Neural cell (in vitro differentiated cells): ENCODE measurements at regions not wholly inside any gene's neighbourhood (a gene's known extent, or its start where the extent isn't known, plus 50 kb on each side); places are given as distances from the start of the nearest gene placed in this dataset.

Experiments used
- H2AFZ ChIP-seq: fragments of 200-600, 300-800 bp; sonication (generic), shearing (Covaris generic); 2 replicates; pipeline ENCODE4 v1.6.0; 2014; ENCODE audit warnings: low read depth, mild to moderate bottlenecking, antibody characterized with exemption, low read length, moderate library complexity
- H3F3A ChIP-seq: fragments of 200-600 bp; shearing (Covaris generic); 2 replicates; pipeline ENCODE4 v1.6.1; 2016; ENCODE audit warnings: mild to moderate bottlenecking, moderate library complexity, mixed read lengths, antibody characterized with exemption, low read length; ENCODE audit not compliant: insufficient read depth, poor library complexity, severe bottlenecking
- H3K27ac ChIP-seq: fragments of 200-600, 300-800 bp; sonication (generic), shearing (Covaris generic); 2 replicates; pipeline ENCODE4 v1.5.1; 2014; ENCODE audit warnings: mild to moderate bottlenecking, low read length, moderate library complexity
- H3K27me3 ChIP-seq: fragments of 300-800, 200-600 bp; sonication (generic), shearing (Covaris generic); 2 replicates; pipeline ENCODE4 v1.6.0; 2014; ENCODE audit warnings: mild to moderate bottlenecking, low read depth, low read length, moderate library complexity; ENCODE audit not compliant: insufficient read depth
- H3K36me3 ChIP-seq: fragments of 300-800, 200-600 bp; sonication (generic), shearing (Covaris generic); 2 replicates; pipeline ENCODE4 v1.5.1; 2014; ENCODE audit warnings: mild to moderate bottlenecking, antibody characterized with exemption, low read length, moderate library complexity; ENCODE audit not compliant: insufficient read depth
- H3K4me2 ChIP-seq: fragments of 300-800, 200-600 bp; sonication (generic), shearing (Covaris generic); 2 replicates; pipeline ENCODE4 v1.6.0; 2014; ENCODE audit warnings: mild to moderate bottlenecking, low read length
- H3K4me3 ChIP-seq: fragments of 300-800, 200-600 bp; sonication (generic), shearing (Covaris generic); 2 replicates; pipeline ENCODE4 v1.5.1; 2014; ENCODE audit warnings: mild to moderate bottlenecking, low read length, moderate library complexity
- H3K79me2 ChIP-seq: fragments of 200-600 bp; shearing (Covaris generic); replicated peaks from 2 replicates; pipeline ENCODE4 v1.6.0; 2014; ENCODE audit warnings: mild to moderate bottlenecking, low read length, moderate library complexity; ENCODE audit not compliant: insufficient read depth
- H3K9ac ChIP-seq: fragments of 300-800, 200-600 bp; sonication (generic), shearing (Covaris generic); 2 replicates; pipeline ENCODE4 v1.6.1; 2016; ENCODE audit warnings: mild to moderate bottlenecking, low read length, mixed read lengths
- H3K9me2 ChIP-seq: fragments of 200-600 bp; shearing (Covaris generic); 2 replicates; pipeline ENCODE4 v1.6.1; 2016; ENCODE audit warnings: mild to moderate bottlenecking, low read length, mixed read lengths; ENCODE audit not compliant: insufficient read depth
- H3K9me3 ChIP-seq: fragments of 200-600, 300-800 bp; sonication (generic), shearing (Covaris generic); 2 replicates; pipeline ENCODE4 v1.6.1; 2016; ENCODE audit warnings: mild to moderate bottlenecking, mixed run types, low read length, moderate library complexity, mixed read lengths
- H4K20me1 ChIP-seq: fragments of 200-600 bp; shearing (Covaris generic); 2 replicates; pipeline ENCODE4 v1.6.1; 2016; ENCODE audit warnings: mild to moderate bottlenecking, mixed run types; ENCODE audit not compliant: insufficient read depth
- EP300 ChIP-seq: fragments of 450-650 bp; conservative IDR thresholded peaks from 2 replicates; pipeline ENCODE4 v1.6.1; 2014; ENCODE audit warnings: antibody characterized with exemption, mild to moderate bottlenecking, moderate library complexity; ENCODE audit not compliant: poor library complexity, severe bottlenecking
- EZH2 ChIP-seq: fragments of 200-600, 300-800 bp; shearing (Covaris generic), sonication (generic); IDR thresholded peaks from 2 replicates; pipeline ENCODE4 v1.6.1; 2014; ENCODE audit warnings: antibody characterized with exemption, low read length, borderline replicate concordance, mild to moderate bottlenecking; ENCODE audit not compliant: insufficient read depth, poor library complexity, severe bottlenecking
- MXI1 ChIP-seq: fragments of 450-650 bp; conservative IDR thresholded peaks from 2 replicates; pipeline ENCODE4 v1.6.1; 2014; ENCODE audit warnings: antibody characterized with exemption, mild to moderate bottlenecking; ENCODE audit not compliant: poor library complexity, severe bottlenecking
- POLR2AphosphoS5 ChIP-seq: IDR thresholded peaks from 2 replicates; pipeline ENCODE4 v1.6.1; 2012
- RAD21 ChIP-seq: fragments of 450-650 bp; conservative IDR thresholded peaks from 2 replicates; pipeline ENCODE4 v1.6.1; 2014; ENCODE audit warnings: antibody characterized with exemption, mild to moderate bottlenecking, moderate library complexity
- SMC3 ChIP-seq: fragments of 450-650 bp; conservative IDR thresholded peaks from 2 replicates; pipeline ENCODE4 v1.6.1; 2014; ENCODE audit warnings: antibody characterized with exemption, mild to moderate bottlenecking, moderate library complexity; ENCODE audit not compliant: poor library complexity
- TAF1 ChIP-seq: IDR thresholded peaks from 2 replicates; pipeline ENCODE4 v1.6.1; 2012; ENCODE audit warnings: low read depth
- TF ChIP-seq, protein P1 (sequence below): IDR thresholded peaks from 2 replicates; pipeline ENCODE4 v1.6.1; 2012; ENCODE audit warnings: borderline replicate concordance
- TF ChIP-seq, protein P2 (sequence below): fragments of 450-650 bp; IDR thresholded peaks from 2 replicates; pipeline ENCODE4 v1.5.1; 2014; ENCODE audit warnings: antibody characterized with exemption, mild to moderate bottlenecking, moderate library complexity; ENCODE audit not compliant: poor library complexity, severe bottlenecking

DNA sequence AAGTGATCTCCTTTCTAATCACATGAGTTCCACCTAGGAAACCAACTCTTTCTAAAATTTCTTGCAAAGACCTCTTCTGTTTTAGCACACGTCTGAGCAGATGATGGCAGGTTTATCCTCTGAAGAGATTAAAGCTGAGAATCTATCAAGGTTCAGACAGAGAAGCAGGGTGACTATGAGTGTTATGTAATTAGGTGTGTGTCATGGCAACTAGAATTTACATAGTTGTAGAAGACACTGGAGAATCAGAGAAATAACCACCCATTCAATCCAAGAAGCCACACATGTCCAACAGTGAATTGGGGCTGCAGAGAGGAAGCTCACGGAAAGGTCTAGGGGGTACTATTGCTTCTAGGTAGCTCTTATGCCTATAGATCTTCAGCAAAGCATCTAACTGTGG is 600.5 kb downstream of the PYDC2 start:
- no peak overlapping the region for H2AFZ ChIP-seq
- no peaks in the 10 kb centered on the region for H3K27me3 ChIP-seq

DNA sequence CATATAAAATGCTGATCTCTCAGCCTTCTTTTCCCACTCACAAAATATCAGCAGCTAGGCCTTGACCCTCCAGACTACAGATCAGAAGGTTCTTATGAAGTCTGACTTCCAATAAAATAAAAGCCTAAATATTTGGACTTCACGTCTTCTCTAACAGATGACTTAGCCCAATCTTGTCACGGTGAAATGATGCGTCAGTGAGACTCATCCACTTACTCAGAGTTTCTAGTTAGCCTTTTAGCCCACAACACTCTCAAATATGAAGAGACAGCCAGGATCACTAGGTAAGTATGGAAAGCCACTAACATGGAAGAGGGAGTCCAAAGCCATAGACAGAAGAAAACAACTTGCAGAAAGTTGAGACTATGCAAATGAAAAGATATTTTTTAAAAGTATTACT is 601.2 kb downstream of the PYDC2 start:
- H2AFZ ChIP-seq: no peak overlapping the region
- no peaks in the 10 kb centered on the region for H3K9me3 ChIP-seq
- H3F3A ChIP-seq: no peaks in the 10 kb centered on the region
- no peak overlapping the region for H3K9ac ChIP-seq
- no peaks in the 10 kb centered on the region for H3K9me2 ChIP-seq
- H3K79me2 ChIP-seq: no peaks in the 10 kb centered on the region
- H3K4me2 ChIP-seq: no peak overlapping the region
- no peak overlapping the region for H3K27ac ChIP-seq
- no peaks in the 10 kb centered on the region for H4K20me1 ChIP-seq
- no peaks in the 10 kb centered on the region for H3K36me3 ChIP-seq
- H3K4me3 ChIP-seq: no peak overlapping the region
- no peaks in the 10 kb centered on the region for H3K27me3 ChIP-seq
- TF ChIP-seq, protein P1, sequence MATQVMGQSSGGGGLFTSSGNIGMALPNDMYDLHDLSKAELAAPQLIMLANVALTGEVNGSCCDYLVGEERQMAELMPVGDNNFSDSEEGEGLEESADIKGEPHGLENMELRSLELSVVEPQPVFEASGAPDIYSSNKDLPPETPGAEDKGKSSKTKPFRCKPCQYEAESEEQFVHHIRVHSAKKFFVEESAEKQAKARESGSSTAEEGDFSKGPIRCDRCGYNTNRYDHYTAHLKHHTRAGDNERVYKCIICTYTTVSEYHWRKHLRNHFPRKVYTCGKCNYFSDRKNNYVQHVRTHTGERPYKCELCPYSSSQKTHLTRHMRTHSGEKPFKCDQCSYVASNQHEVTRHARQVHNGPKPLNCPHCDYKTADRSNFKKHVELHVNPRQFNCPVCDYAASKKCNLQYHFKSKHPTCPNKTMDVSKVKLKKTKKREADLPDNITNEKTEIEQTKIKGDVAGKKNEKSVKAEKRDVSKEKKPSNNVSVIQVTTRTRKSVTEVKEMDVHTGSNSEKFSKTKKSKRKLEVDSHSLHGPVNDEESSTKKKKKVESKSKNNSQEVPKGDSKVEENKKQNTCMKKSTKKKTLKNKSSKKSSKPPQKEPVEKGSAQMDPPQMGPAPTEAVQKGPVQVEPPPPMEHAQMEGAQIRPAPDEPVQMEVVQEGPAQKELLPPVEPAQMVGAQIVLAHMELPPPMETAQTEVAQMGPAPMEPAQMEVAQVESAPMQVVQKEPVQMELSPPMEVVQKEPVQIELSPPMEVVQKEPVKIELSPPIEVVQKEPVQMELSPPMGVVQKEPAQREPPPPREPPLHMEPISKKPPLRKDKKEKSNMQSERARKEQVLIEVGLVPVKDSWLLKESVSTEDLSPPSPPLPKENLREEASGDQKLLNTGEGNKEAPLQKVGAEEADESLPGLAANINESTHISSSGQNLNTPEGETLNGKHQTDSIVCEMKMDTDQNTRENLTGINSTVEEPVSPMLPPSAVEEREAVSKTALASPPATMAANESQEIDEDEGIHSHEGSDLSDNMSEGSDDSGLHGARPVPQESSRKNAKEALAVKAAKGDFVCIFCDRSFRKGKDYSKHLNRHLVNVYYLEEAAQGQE: no peak
- TF ChIP-seq TAF1: no peak
- TF ChIP-seq RAD21: no peak
- TF ChIP-seq SMC3: no peak
- TF ChIP-seq EZH2: no peak
- no peak for TF ChIP-seq EP300
- TF ChIP-seq, protein P2, sequence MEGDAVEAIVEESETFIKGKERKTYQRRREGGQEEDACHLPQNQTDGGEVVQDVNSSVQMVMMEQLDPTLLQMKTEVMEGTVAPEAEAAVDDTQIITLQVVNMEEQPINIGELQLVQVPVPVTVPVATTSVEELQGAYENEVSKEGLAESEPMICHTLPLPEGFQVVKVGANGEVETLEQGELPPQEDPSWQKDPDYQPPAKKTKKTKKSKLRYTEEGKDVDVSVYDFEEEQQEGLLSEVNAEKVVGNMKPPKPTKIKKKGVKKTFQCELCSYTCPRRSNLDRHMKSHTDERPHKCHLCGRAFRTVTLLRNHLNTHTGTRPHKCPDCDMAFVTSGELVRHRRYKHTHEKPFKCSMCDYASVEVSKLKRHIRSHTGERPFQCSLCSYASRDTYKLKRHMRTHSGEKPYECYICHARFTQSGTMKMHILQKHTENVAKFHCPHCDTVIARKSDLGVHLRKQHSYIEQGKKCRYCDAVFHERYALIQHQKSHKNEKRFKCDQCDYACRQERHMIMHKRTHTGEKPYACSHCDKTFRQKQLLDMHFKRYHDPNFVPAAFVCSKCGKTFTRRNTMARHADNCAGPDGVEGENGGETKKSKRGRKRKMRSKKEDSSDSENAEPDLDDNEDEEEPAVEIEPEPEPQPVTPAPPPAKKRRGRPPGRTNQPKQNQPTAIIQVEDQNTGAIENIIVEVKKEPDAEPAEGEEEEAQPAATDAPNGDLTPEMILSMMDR: no peak

More for the DNA sequence above, 600.5 kb downstream of the PYDC2 start:
- no peaks in the 10 kb centered on the region for H3K9me3 ChIP-seq
- no peaks in the 10 kb centered on the region for H4K20me1 ChIP-seq
- TF ChIP-seq TAF1 (no peak), POLR2AphosphoS5 (no peak), EP300 (no peak), SMC3 (no peak), MXI1 (no peak), EZH2 (no peak), RAD21 (no peak)
- TF ChIP-seq, protein P2: no peak
- TF ChIP-seq, protein P1: no peak
- H3K27ac ChIP-seq: no peak overlapping the region
- no peaks in the 10 kb centered on the region for H3K79me2 ChIP-seq
- no peaks in the 10 kb centered on the region for H3F3A ChIP-seq
- no peaks in the 10 kb centered on the region for H3K36me3 ChIP-seq
- H3K9ac ChIP-seq: no peak overlapping the region
- H3K4me2 ChIP-seq: no peak overlapping the region
- H3K9me2 ChIP-seq: no peaks in the 10 kb centered on the region
- no peak overlapping the region for H3K4me3 ChIP-seq
